SH-SY5Y (cell line): ENCODE measurements at regions not wholly inside any gene's neighbourhood (a gene's known extent, or its start where the extent isn't known, plus 50 kb on each side); places are given as distances from the start of the nearest gene placed in this dataset.

Source experiments
- GATA2 ChIP-seq: IDR thresholded peaks from 2 replicates; pipeline ENCODE4 v1.6.1; 2011; ENCODE audit warnings: mild to moderate bottlenecking, low read depth, low read length
- GATA3 ChIP-seq: IDR thresholded peaks from 2 replicates; pipeline ENCODE4 v1.6.1; 2011; ENCODE audit warnings: low read depth, mild to moderate bottlenecking, low read length, moderate library complexity

- TF ChIP-seq GATA2 (no peak), GATA3 (no peak)
Observed at GRCh38 chr10:32151871-32152270, 95.6 kb upstream of the KIF5B start.

GRCh38 chr10:32150532-32151101 is 94.4 kb upstream of the KIF5B start:
- no peak for TF ChIP-seq GATA3
- no peak for TF ChIP-seq GATA2

GRCh38 chr10:32149252-32149955 is 93.2 kb upstream of the KIF5B start:
- TF ChIP-seq GATA2 (no peak), GATA3 (no peak)

GRCh38 chr10:32148864-32149251 is 92.6 kb upstream of the KIF5B start:
- TF ChIP-seq GATA3 (no peak), GATA2 (no peak)

- TF ChIP-seq GATA3 (no peak), GATA2 (no peak)
Observed at GRCh38 chr10:32147730-32148129, 91.5 kb upstream of the KIF5B start.

GRCh38 chr10:32146166-32146565 is 89.9 kb upstream of the KIF5B start:
- TF ChIP-seq GATA3 (no peak), GATA2 (no peak)

GRCh38 chr10:32144817-32145688 is 88.8 kb upstream of the KIF5B start:
- TF ChIP-seq GATA3: no peak
- TF ChIP-seq GATA2: no peak

- no peak for TF ChIP-seq GATA3
- TF ChIP-seq GATA2: no peak
Observed at GRCh38 chr10:32143302-32143847, 87.2 kb upstream of the KIF5B start.

GRCh38 chr10:32142646-32143045 is 86.4 kb upstream of the KIF5B start:
- no peak for TF ChIP-seq GATA2
- TF ChIP-seq GATA3: no peak

- no peak for TF ChIP-seq GATA3
- no peak for TF ChIP-seq GATA2
Observed at GRCh38 chr10:32141018-32141807, 85.0 kb upstream of the KIF5B start.

GRCh38 chr10:32140403-32140802 is 84.2 kb upstream of the KIF5B start:
- TF ChIP-seq GATA3 (no peak), GATA2 (no peak)

- no peak for TF ChIP-seq GATA2
- TF ChIP-seq GATA3: no peak
Observed at GRCh38 chr10:32139223-32140073, 83.2 kb upstream of the KIF5B start.
